PC-3 (cell line): ENCODE measurements at regions not wholly inside any gene's neighbourhood (a gene's known extent, or its start where the extent isn't known, plus 50 kb on each side); places are given as distances from the start of the nearest gene placed in this dataset.

ENCODE experiments used
- CTCF ChIP-seq: fragments of 300-600 bp; sonication (generic); conservative IDR thresholded peaks from 2 replicates; pipeline ENCODE4 v1.5.1; 2017; ENCODE audit warnings: antibody characterized with exemption, low read depth, mild to moderate bottlenecking, low read length
- EZH2 ChIP-seq: fragments of 300-600 bp; sonication (generic); IDR thresholded peaks from one replicate; pipeline ENCODE4 v1.6.1; 2017; ENCODE audit warnings: antibody characterized with exemption, mild to moderate bottlenecking, low read length; ENCODE audit not compliant: unreplicated experiment
- EZH2phosphoT487 ChIP-seq: fragments of 300-600 bp; sonication (generic); IDR thresholded peaks from 2 replicates; pipeline ENCODE4 v1.6.1; 2018; ENCODE audit warnings: mild to moderate bottlenecking, antibody characterized with exemption, low read length, borderline replicate concordance

- no peak for TF ChIP-seq CTCF
- TF ChIP-seq EZH2, result no peak
- no peak for TF ChIP-seq EZH2phosphoT487
Observed at GRCh38 chr15:26171266-26171665, 308.1 kb upstream of the ATP10A start.
